ENCODE measurements at regions not wholly inside any gene's neighbourhood (a gene's known extent, or its start where the extent isn't known, plus 50 kb on each side); places are given as distances from the start of the nearest gene placed in this dataset.

- no peak overlapping the region for H3K4me3 ChIP-seq (ENCODE audit: low read length)
- no peak overlapping the region for H3K27ac ChIP-seq (ENCODE audit: low read length)
- H3K9ac ChIP-seq (ENCODE audit: low read length): no peak overlapping the region
- no peaks in the 10 kb centered on the region for H3K36me3 ChIP-seq (ENCODE audit: control insufficient read depth, low read depth, low read length)
- no peaks in the 10 kb centered on the region for H3K4me1 ChIP-seq (ENCODE audit: control insufficient read depth, low read depth, low read length)
- H3K27me3 ChIP-seq (ENCODE audit: control insufficient read depth, insufficient read depth, low read length): no peaks in the 10 kb centered on the region
- H3K9me3 ChIP-seq (ENCODE audit: control insufficient read depth, low read depth, low read length): no peaks in the 10 kb centered on the region
Measured at GRCh38 chr7:10703981-10704380, 269.7 kb upstream of the PHF14 start.

- Histone ChIP-seq H3K4me3 (ENCODE audit: low read length) (no peak overlapping the region), H3K27me3 (ENCODE audit: control insufficient read depth, insufficient read depth, low read length) (no peaks in the 10 kb centered on the region), H3K4me1 (ENCODE audit: control insufficient read depth, low read depth, low read length) (no peaks in the 10 kb centered on the region), H3K9me3 (ENCODE audit: control insufficient read depth, low read depth, low read length) (no peaks in the 10 kb centered on the region), H3K27ac (ENCODE audit: low read length) (no peak overlapping the region), H3K9ac (ENCODE audit: low read length) (no peak overlapping the region), H3K36me3 (ENCODE audit: control insufficient read depth, low read depth, low read length) (no peaks in the 10 kb centered on the region)
Measured at GRCh38 chr7:10704653-10705052, 269.0 kb upstream of the PHF14 start.

DNA sequence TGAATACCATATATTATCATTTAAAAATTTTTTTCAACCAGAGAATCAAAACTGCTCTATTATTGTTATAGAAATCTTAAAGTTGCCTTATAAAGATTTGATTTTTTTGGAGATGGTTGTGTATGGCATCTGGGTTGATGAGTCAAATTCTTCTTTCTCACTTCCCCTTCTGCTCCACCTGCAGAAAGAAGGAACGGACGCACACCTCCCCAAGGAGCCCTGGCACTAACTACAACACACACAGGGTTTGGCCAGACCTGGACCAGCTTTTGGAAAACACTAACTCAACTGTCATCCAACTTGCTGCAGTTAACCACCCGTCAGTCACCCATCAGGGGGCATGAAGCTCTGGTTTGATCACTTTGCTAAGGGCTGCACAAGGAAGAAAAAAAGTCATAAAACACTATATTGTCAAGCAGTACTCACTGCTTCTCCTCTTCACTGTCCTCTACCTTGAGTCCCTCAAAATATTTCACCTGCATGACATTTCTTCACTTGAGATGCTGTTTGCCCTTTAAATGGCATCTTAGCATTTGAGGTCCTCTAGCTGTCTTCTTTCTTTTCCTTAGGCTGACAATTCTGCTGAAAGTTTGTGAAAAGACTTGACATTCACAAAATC lies 266.7 kb upstream of the PHF14 start:
- Histone ChIP-seq H3K36me3 (ENCODE audit: control insufficient read depth, low read depth, low read length) (no peaks in the 10 kb centered on the region), H3K9ac (ENCODE audit: low read length) (no peak overlapping the region), H3K9me3 (ENCODE audit: control insufficient read depth, low read depth, low read length) (no peaks in the 10 kb centered on the region), H3K4me1 (ENCODE audit: control insufficient read depth, low read depth, low read length) (no peaks in the 10 kb centered on the region), H3K27ac (ENCODE audit: low read length) (no peak overlapping the region), H3K4me3 (ENCODE audit: low read length) (no peak overlapping the region), H3K27me3 (ENCODE audit: control insufficient read depth, insufficient read depth, low read length) (no peaks in the 10 kb centered on the region)

DNA sequence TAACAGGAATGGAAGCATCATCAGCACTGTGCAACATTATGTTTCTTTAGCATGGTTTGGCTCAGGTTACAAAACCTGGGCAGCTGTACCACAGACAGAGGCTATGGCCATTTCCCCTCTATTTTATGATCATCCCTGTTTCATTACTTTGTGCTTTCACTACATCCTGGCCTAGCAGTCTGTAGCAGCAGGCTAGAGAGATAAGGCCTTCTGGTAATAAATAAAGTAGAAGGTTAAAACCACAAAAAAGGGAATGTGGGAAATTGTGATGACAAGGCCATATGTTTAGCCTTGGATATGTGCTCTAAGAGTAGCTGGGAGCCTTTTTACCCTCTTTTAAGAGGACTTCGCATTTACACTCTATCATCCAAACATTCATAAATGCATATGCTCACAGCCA lies 266.2 kb upstream of the PHF14 start:
- no peaks in the 10 kb centered on the region for H3K9me3 ChIP-seq (ENCODE audit: control insufficient read depth, low read depth, low read length)
- no peaks in the 10 kb centered on the region for H3K36me3 ChIP-seq (ENCODE audit: control insufficient read depth, low read depth, low read length)
- H3K4me1 ChIP-seq (ENCODE audit: control insufficient read depth, low read depth, low read length): no peaks in the 10 kb centered on the region
- no peak overlapping the region for H3K9ac ChIP-seq (ENCODE audit: low read length)
- H3K27me3 ChIP-seq (ENCODE audit: control insufficient read depth, insufficient read depth, low read length): no peaks in the 10 kb centered on the region
- no peak overlapping the region for H3K4me3 ChIP-seq (ENCODE audit: low read length)
- H3K27ac ChIP-seq (ENCODE audit: low read length): no peak overlapping the region

GRCh38 chr7:10708447-10708846 lies 265.2 kb upstream of the PHF14 start:
- H3K4me3 ChIP-seq (ENCODE audit: low read length): no peak overlapping the region
- H3K9ac ChIP-seq (ENCODE audit: low read length): no peak overlapping the region
- no peaks in the 10 kb centered on the region for H3K27me3 ChIP-seq (ENCODE audit: control insufficient read depth, insufficient read depth, low read length)
- H3K4me1 ChIP-seq (ENCODE audit: control insufficient read depth, low read depth, low read length): no peaks in the 10 kb centered on the region
- H3K9me3 ChIP-seq (ENCODE audit: control insufficient read depth, low read depth, low read length): no peaks in the 10 kb centered on the region
- H3K36me3 ChIP-seq (ENCODE audit: control insufficient read depth, low read depth, low read length): no peaks in the 10 kb centered on the region
- H3K27ac ChIP-seq (ENCODE audit: low read length): no peak overlapping the region

GRCh38 chr7:10718768-10719167 lies 254.9 kb upstream of the PHF14 start:
- Histone ChIP-seq H3K9ac (ENCODE audit: low read length) (no peak overlapping the region), H3K27ac (ENCODE audit: low read length) (no peak overlapping the region), H3K4me1 (ENCODE audit: control insufficient read depth, low read depth, low read length) (no peaks in the 10 kb centered on the region), H3K36me3 (ENCODE audit: control insufficient read depth, low read depth, low read length) (no peaks in the 10 kb centered on the region), H3K9me3 (ENCODE audit: control insufficient read depth, low read depth, low read length) (no peaks in the 10 kb centered on the region), H3K4me3 (ENCODE audit: low read length) (no peak overlapping the region), H3K27me3 (ENCODE audit: control insufficient read depth, insufficient read depth, low read length) (no peaks in the 10 kb centered on the region)

- Histone ChIP-seq H3K9me3 (ENCODE audit: control insufficient read depth, low read depth, low read length) (no peaks in the 10 kb centered on the region), H3K27ac (ENCODE audit: low read length) (no peak overlapping the region), H3K9ac (ENCODE audit: low read length) (no peak overlapping the region), H3K36me3 (ENCODE audit: control insufficient read depth, low read depth, low read length) (no peaks in the 10 kb centered on the region), H3K4me1 (ENCODE audit: control insufficient read depth, low read depth, low read length) (no peaks in the 10 kb centered on the region), H3K4me3 (ENCODE audit: low read length) (no peak overlapping the region), H3K27me3 (ENCODE audit: control insufficient read depth, insufficient read depth, low read length) (no peaks in the 10 kb centered on the region)
Measured at GRCh38 chr7:10720042-10720441, 253.6 kb upstream of the PHF14 start.

DNA sequence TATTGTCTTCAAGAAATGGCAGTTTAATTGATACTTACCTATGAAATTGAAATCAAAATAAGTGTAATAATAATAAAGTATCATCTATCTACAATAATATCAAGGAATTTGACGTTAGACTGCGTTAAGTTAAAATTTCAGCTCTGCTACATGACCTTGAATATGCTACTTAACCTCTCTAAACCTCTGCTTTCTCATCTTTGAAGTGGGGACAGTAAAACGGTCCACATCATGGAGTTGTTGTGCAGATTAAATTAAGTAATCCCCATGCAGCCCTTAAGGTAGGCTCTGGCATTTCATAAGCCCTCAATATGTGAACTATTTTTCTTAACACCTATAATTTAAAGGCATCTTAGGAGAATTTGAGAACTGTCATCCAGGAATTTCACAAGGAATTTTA lies 252.4 kb upstream of the PHF14 start:
- no peaks in the 10 kb centered on the region for H3K36me3 ChIP-seq (ENCODE audit: control insufficient read depth, low read depth, low read length)
- no peak overlapping the region for H3K9ac ChIP-seq (ENCODE audit: low read length)
- no peaks in the 10 kb centered on the region for H3K27me3 ChIP-seq (ENCODE audit: control insufficient read depth, insufficient read depth, low read length)
- no peaks in the 10 kb centered on the region for H3K9me3 ChIP-seq (ENCODE audit: control insufficient read depth, low read depth, low read length)
- no peak overlapping the region for H3K4me3 ChIP-seq (ENCODE audit: low read length)
- no peaks in the 10 kb centered on the region for H3K4me1 ChIP-seq (ENCODE audit: control insufficient read depth, low read depth, low read length)
- no peak overlapping the region for H3K27ac ChIP-seq (ENCODE audit: low read length)

GRCh38 chr7:10723832-10724231 lies 249.8 kb upstream of the PHF14 start:
- Histone ChIP-seq H3K9me3 (ENCODE audit: control insufficient read depth, low read depth, low read length) (no peaks in the 10 kb centered on the region), H3K27ac (ENCODE audit: low read length) (no peak overlapping the region), H3K9ac (ENCODE audit: low read length) (no peak overlapping the region), H3K36me3 (ENCODE audit: control insufficient read depth, low read depth, low read length) (no peaks in the 10 kb centered on the region), H3K4me3 (ENCODE audit: low read length) (no peak overlapping the region), H3K4me1 (ENCODE audit: control insufficient read depth, low read depth, low read length) (no peaks in the 10 kb centered on the region), H3K27me3 (ENCODE audit: control insufficient read depth, insufficient read depth, low read length) (no peaks in the 10 kb centered on the region)

DNA sequence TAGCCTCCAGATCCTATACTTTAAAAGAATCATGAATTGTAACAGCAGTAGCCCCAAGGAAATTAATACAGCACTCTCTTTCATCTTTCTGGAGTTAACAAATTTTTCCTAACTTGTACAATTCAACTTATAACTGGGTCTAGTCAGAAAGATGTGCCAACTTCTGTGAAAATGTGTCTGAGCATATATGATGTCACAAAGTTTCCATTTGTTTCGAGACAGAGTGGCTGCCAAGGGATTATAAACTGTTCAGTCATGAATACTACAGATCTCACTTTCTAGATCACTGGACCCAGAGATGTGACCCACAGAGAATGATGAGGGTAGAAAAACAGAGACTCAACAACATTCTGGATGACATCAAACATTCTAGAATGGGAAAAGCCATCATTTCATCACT lies 249.2 kb upstream of the PHF14 start:
- Histone ChIP-seq H3K27me3 (ENCODE audit: control insufficient read depth, insufficient read depth, low read length) (no peaks in the 10 kb centered on the region), H3K36me3 (ENCODE audit: control insufficient read depth, low read depth, low read length) (no peaks in the 10 kb centered on the region), H3K4me3 (ENCODE audit: low read length) (no peak overlapping the region), H3K9me3 (ENCODE audit: control insufficient read depth, low read depth, low read length) (no peaks in the 10 kb centered on the region), H3K27ac (ENCODE audit: low read length) (no peak overlapping the region), H3K9ac (ENCODE audit: low read length) (no peak overlapping the region), H3K4me1 (ENCODE audit: control insufficient read depth, low read depth, low read length) (no peaks in the 10 kb centered on the region)

- Histone ChIP-seq H3K9ac (ENCODE audit: low read length) (no peak overlapping the region), H3K9me3 (ENCODE audit: control insufficient read depth, low read depth, low read length) (no peaks in the 10 kb centered on the region), H3K27me3 (ENCODE audit: control insufficient read depth, insufficient read depth, low read length) (no peaks in the 10 kb centered on the region), H3K4me3 (ENCODE audit: low read length) (no peak overlapping the region), H3K36me3 (ENCODE audit: control insufficient read depth, low read depth, low read length) (no peaks in the 10 kb centered on the region), H3K27ac (ENCODE audit: low read length) (no peak overlapping the region), H3K4me1 (ENCODE audit: control insufficient read depth, low read depth, low read length) (no peaks in the 10 kb centered on the region)
Measured at GRCh38 chr7:10727636-10728035, 246.0 kb upstream of the PHF14 start.

GRCh38 chr7:10731253-10731773 lies 242.4 kb upstream of the PHF14 start:
- H3K27me3 ChIP-seq (ENCODE audit: control insufficient read depth, insufficient read depth, low read length): no peaks in the 10 kb centered on the region

More at GRCh38 chr7:10731253-10731773, 242.4 kb upstream of the PHF14 start:
- Histone ChIP-seq H3K36me3 (ENCODE audit: control insufficient read depth, low read depth, low read length) (no peaks in the 10 kb centered on the region), H3K9ac (ENCODE audit: low read length) (no peak overlapping the region), H3K4me1 (ENCODE audit: control insufficient read depth, low read depth, low read length) (no peaks in the 10 kb centered on the region), H3K4me3 (ENCODE audit: low read length) (no peak overlapping the region), H3K9me3 (ENCODE audit: control insufficient read depth, low read depth, low read length) (no peaks in the 10 kb centered on the region), H3K27ac (ENCODE audit: low read length) (no peak overlapping the region)
